ENCODE measurements at regions not wholly inside any gene's neighbourhood (a gene's known extent, or its start where the extent isn't known, plus 50 kb on each side); places are given as distances from the start of the nearest gene placed in this dataset.

DNA sequence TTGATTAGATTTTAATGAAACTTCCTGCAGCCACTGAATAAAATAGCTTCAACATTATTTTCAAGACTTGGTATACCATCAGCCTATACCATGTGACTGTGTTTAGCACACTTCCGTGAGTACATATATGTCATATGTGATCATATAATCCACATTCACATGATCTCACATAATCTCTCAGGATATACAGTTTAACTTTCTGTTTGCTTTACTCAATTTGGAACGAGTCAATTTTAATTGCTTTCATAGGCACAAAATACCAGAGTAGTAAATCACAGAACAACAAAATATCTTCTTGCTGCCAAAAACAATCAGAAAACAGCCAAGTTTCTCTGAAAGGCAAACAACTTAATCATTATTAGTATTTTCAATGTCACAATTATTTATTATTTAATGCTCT lies 731.1 kb upstream of the DIAPH2 start:
- TF ChIP-seq, protein P1, sequence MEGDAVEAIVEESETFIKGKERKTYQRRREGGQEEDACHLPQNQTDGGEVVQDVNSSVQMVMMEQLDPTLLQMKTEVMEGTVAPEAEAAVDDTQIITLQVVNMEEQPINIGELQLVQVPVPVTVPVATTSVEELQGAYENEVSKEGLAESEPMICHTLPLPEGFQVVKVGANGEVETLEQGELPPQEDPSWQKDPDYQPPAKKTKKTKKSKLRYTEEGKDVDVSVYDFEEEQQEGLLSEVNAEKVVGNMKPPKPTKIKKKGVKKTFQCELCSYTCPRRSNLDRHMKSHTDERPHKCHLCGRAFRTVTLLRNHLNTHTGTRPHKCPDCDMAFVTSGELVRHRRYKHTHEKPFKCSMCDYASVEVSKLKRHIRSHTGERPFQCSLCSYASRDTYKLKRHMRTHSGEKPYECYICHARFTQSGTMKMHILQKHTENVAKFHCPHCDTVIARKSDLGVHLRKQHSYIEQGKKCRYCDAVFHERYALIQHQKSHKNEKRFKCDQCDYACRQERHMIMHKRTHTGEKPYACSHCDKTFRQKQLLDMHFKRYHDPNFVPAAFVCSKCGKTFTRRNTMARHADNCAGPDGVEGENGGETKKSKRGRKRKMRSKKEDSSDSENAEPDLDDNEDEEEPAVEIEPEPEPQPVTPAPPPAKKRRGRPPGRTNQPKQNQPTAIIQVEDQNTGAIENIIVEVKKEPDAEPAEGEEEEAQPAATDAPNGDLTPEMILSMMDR (IDR thresholded peaks at IDR 0.05; ENCODE audit: low read depth, low read length), result no peak
- no peak for TF ChIP-seq POLR2A (IDR thresholded peaks at IDR 0.05; ENCODE audit: extremely low read depth, insufficient read length)

Data from NB4 (cell line).